ENCODE measurements at regions not wholly inside any gene's neighbourhood (a gene's known extent, or its start where the extent isn't known, plus 50 kb on each side); places are given as distances from the start of the nearest gene placed in this dataset.

DNA sequence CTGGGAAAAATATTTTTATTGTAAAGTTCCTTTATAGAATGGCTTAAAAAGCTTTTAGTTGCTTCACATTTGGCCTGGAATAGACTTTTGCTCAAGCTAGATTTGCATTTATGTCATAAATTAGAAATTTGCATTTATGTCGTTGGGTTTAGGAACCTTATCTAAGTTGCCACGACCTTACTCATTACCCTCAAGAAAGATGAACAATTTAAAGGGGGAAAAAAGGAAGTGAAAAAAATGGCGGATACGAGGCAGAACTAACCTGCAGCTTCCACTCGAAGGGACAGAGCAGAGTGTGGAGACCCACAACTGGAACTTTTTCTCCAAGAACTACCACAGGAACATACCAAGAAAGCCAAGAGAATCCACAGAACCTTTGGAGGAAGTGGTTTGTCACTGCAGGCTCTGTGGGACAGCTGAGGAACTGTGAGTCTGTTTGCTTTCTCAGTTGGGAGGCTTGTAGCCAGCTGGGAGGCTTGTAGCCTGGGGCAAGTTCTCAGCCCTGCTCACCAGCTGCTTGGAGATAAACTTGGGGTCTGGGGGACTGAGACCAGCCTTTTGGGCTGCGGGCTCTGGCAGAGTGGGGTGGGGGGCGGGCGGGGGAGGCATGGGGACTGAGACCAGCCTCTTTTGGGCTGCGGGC, 349.9 kb upstream of the MEIS1 start:
- TF ChIP-seq, protein P1, sequence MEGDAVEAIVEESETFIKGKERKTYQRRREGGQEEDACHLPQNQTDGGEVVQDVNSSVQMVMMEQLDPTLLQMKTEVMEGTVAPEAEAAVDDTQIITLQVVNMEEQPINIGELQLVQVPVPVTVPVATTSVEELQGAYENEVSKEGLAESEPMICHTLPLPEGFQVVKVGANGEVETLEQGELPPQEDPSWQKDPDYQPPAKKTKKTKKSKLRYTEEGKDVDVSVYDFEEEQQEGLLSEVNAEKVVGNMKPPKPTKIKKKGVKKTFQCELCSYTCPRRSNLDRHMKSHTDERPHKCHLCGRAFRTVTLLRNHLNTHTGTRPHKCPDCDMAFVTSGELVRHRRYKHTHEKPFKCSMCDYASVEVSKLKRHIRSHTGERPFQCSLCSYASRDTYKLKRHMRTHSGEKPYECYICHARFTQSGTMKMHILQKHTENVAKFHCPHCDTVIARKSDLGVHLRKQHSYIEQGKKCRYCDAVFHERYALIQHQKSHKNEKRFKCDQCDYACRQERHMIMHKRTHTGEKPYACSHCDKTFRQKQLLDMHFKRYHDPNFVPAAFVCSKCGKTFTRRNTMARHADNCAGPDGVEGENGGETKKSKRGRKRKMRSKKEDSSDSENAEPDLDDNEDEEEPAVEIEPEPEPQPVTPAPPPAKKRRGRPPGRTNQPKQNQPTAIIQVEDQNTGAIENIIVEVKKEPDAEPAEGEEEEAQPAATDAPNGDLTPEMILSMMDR (IDR thresholded peaks at IDR 0.05; ENCODE audit: low read length) = no peak
- TF ChIP-seq EZH2 (optimal IDR thresholded peaks at IDR 0.05; ENCODE audit: low read depth, low read length) = no peak
- no peak for TF ChIP-seq EZH2phosphoT487 (IDR thresholded peaks at IDR 0.05; ENCODE audit: low read length)
